Mesenchymal stem cell (in vitro differentiated cells and primary cell): ENCODE measurements at regions not wholly inside any gene's neighbourhood (a gene's known extent, or its start where the extent isn't known, plus 50 kb on each side); places are given as distances from the start of the nearest gene placed in this dataset.

ENCODE experiments used
- DNase-seq: peaks from one replicate; pipeline ENCODE4 v3.0.0-alpha.2; 2013
- H2AFZ ChIP-seq: one replicate; pipeline ENCODE4 v1.6.1; 2013; ENCODE audit warnings: low read depth, mild to moderate bottlenecking, control low read depth, inconsistent platforms, low read length, moderate library complexity
- H2AK5ac ChIP-seq: 2 replicates; pipeline ENCODE4 v1.6.1; 2013; ENCODE audit warnings: low read length, moderate library complexity, mild to moderate bottlenecking, inconsistent platforms; ENCODE audit not compliant: severe bottlenecking
- H2BK120ac ChIP-seq: one replicate; pipeline ENCODE4 v1.6.1; 2013; ENCODE audit warnings: low read depth, mild to moderate bottlenecking, inconsistent platforms, low read length, moderate library complexity
- H2BK12ac ChIP-seq, 2 experiments: one replicate each; pipeline ENCODE4 v1.6.1; 2013; ENCODE audit warnings: inconsistent platforms in 2 of 2, low read length in 2 of 2, mild to moderate bottlenecking in 2 of 2, moderate library complexity in 2 of 2, control low read depth in 1 of 2
- H2BK15ac ChIP-seq: one replicate; pipeline ENCODE4 v1.6.1; 2013; ENCODE audit warnings: mild to moderate bottlenecking, low read depth, inconsistent platforms; ENCODE audit not compliant: poor library complexity, severe bottlenecking
- H2BK5ac ChIP-seq: 2 replicates; pipeline ENCODE4 v1.6.1; 2013; ENCODE audit warnings: low read depth, mild to moderate bottlenecking, low read length, control low read depth, inconsistent platforms; ENCODE audit not compliant: poor library complexity, severe bottlenecking
- H3K14ac ChIP-seq, 2 experiments: one replicate each; pipeline ENCODE4 v1.6.1; 2013; ENCODE audit warnings: inconsistent platforms in 2 of 2, low read length in 2 of 2, control low read depth in 1 of 2, mild to moderate bottlenecking in 1 of 2, moderate library complexity in 1 of 2
- H3K18ac ChIP-seq, 2 experiments: one replicate each; pipeline ENCODE4 v1.6.1; 2013; ENCODE audit warnings: inconsistent platforms in 2 of 2, low read length in 2 of 2, control low read depth in 1 of 2, low read depth in 1 of 2, mild to moderate bottlenecking in 1 of 2
- H3K23ac ChIP-seq, 2 experiments: one replicate each; pipeline ENCODE4 v1.6.1; 2013; ENCODE audit warnings: inconsistent platforms in 2 of 2, low read length in 2 of 2, mild to moderate bottlenecking in 2 of 2, moderate library complexity in 2 of 2, control low read depth in 1 of 2
- H3K27ac ChIP-seq: 2 replicates; pipeline ENCODE4 v1.5.1; 2013; ENCODE audit warnings: mild to moderate bottlenecking, moderate library complexity, low read length, control low read depth, inconsistent platforms; ENCODE audit not compliant: poor library complexity, severe bottlenecking
- H3K27me3 ChIP-seq, 2 experiments: 2 replicates each; pipeline versions ENCODE4 v1.6.1 to v1.7.0; 2013; ENCODE audit warnings: low read length in 2 of 2, mild to moderate bottlenecking in 2 of 2, moderate library complexity in 2 of 2, control low read depth in 1 of 2, inconsistent platforms in 1 of 2; ENCODE audit not compliant: control insufficient read depth in 1 of 2, insufficient read depth in 1 of 2
- H3K36me3 ChIP-seq, 2 experiments: 2 replicates each; pipeline versions ENCODE4 v1.6.1 to v1.7.0; 2013; ENCODE audit warnings: low read length in 2 of 2, control low read depth in 1 of 2, inconsistent platforms in 1 of 2, low read depth in 1 of 2, mild to moderate bottlenecking in 1 of 2; ENCODE audit not compliant: insufficient read depth in 2 of 2, control insufficient read depth in 1 of 2
- H3K4ac ChIP-seq, 2 experiments: one replicate each; pipeline ENCODE4 v1.6.1; 2013; ENCODE audit warnings: inconsistent platforms in 2 of 2, low read length in 2 of 2, mild to moderate bottlenecking in 2 of 2, moderate library complexity in 2 of 2, control low read depth in 1 of 2, low read depth in 1 of 2
- H3K4me1 ChIP-seq: 2 replicates; pipeline ENCODE4 v1.6.1; 2013; ENCODE audit warnings: low read depth, low read length, control low read depth; ENCODE audit not compliant: control insufficient read depth, insufficient read depth
- H3K4me2 ChIP-seq: 2 replicates; pipeline ENCODE4 v1.6.1; 2013; ENCODE audit warnings: low read length, mild to moderate bottlenecking, inconsistent platforms; ENCODE audit not compliant: poor library complexity, severe bottlenecking
- H3K4me3 ChIP-seq, 2 experiments: 2 replicates each; pipeline versions ENCODE4 v1.5.1 to v1.7.0; 2013; ENCODE audit warnings: low read length in 2 of 2, mild to moderate bottlenecking in 2 of 2, control low read depth in 1 of 2, low read depth in 1 of 2; ENCODE audit not compliant: insufficient read depth in 1 of 2
- H3K79me1 ChIP-seq: replicated peaks from 2 replicates; pipeline ENCODE4 v1.6.1; 2013; ENCODE audit warnings: mild to moderate bottlenecking, control low read depth, low read length, inconsistent platforms; ENCODE audit not compliant: poor library complexity, severe bottlenecking
- H3K9ac ChIP-seq: 2 replicates; pipeline ENCODE4 v1.7.0; 2013; ENCODE audit warnings: mild to moderate bottlenecking, low read length, moderate library complexity
- H3K9me3 ChIP-seq: 2 replicates; pipeline ENCODE4 v1.7.0; 2013; ENCODE audit warnings: mild to moderate bottlenecking, low read length; ENCODE audit not compliant: control insufficient read depth
- H4K8ac ChIP-seq: one replicate; pipeline ENCODE4 v1.6.1; 2013; ENCODE audit warnings: inconsistent platforms, mild to moderate bottlenecking, low read length, moderate library complexity
- H4K91ac ChIP-seq: one replicate; pipeline ENCODE4 v1.6.1; 2013; ENCODE audit warnings: mild to moderate bottlenecking, low read length, inconsistent platforms
- WGBS: methylation state at CpG from one replicate; pipeline ENCODE4 v1.1.7; 2013; ENCODE audit warnings: mixed read lengths; 5-methylcytosine and 5-hydroxymethylcytosine counted together

GRCh38 chr3:148494451-148494850 is 203.3 kb upstream of the AGTR1 start:
- H2BK12ac ChIP-seq, result no peak overlapping the region
- no peak overlapping the region for H3K23ac ChIP-seq
- no peak overlapping the region for H3K4me3 ChIP-seq
- no peak overlapping the region for H2BK5ac ChIP-seq
- no peak overlapping the region for H2BK120ac ChIP-seq
- no peak overlapping the region for H2AK5ac ChIP-seq
- no peaks in the 10 kb centered on the region for H3K9me3 ChIP-seq
- no peaks in the 10 kb centered on the region for H3K79me1 ChIP-seq
- H3K4me2 ChIP-seq, result no peak overlapping the region
- no peak overlapping the region for H2BK15ac ChIP-seq
- H3K27me3 ChIP-seq, result no peaks in the 10 kb centered on the region
- H3K18ac ChIP-seq, result no peak overlapping the region
- no peak overlapping the region for H2AFZ ChIP-seq
- no peaks in the 10 kb centered on the region for H3K36me3 ChIP-seq
- no peak overlapping the region for H3K4ac ChIP-seq
- 92% methylated on average over 1 of the region's 1 CpG for WGBS
- H3K9ac ChIP-seq, result no peak overlapping the region
- no peaks in the 10 kb centered on the region for H3K4me1 ChIP-seq
- no peak overlapping the region for H3K14ac ChIP-seq
- no peak for DNase-seq
- no peak overlapping the region for H4K8ac ChIP-seq
- H4K91ac ChIP-seq, result no peak overlapping the region
- no peak overlapping the region for H3K27ac ChIP-seq

- no peaks in the 10 kb centered on the region for H3K4me1 ChIP-seq
- no peak overlapping the region for H2AK5ac ChIP-seq
Measured at GRCh38 chr3:148500881-148501280, 196.8 kb upstream of the AGTR1 start.

GRCh38 chr3:148510116-148510515 is 187.6 kb upstream of the AGTR1 start:
- no peak overlapping the region for H3K27ac ChIP-seq
- H3K23ac ChIP-seq, result no peak overlapping the region
- H3K4me2 ChIP-seq, result no peak overlapping the region
- no peak overlapping the region for H2BK120ac ChIP-seq
- no peaks in the 10 kb centered on the region for H3K36me3 ChIP-seq
- H4K91ac ChIP-seq, result no peak overlapping the region
- H3K4ac ChIP-seq, result no peak overlapping the region
- H3K79me1 ChIP-seq, result no peaks in the 10 kb centered on the region
- DNase-seq, result no peak
- H2BK5ac ChIP-seq, result no peak overlapping the region
- H3K4me1 ChIP-seq, result no peaks in the 10 kb centered on the region
- H2BK12ac ChIP-seq, result no peak overlapping the region
- H3K14ac ChIP-seq, result no peak overlapping the region
- H3K9ac ChIP-seq, result no peak overlapping the region
- no peak overlapping the region for H3K4me3 ChIP-seq
- H3K18ac ChIP-seq, result no peak overlapping the region
- no peaks in the 10 kb centered on the region for H3K9me3 ChIP-seq
- no peak overlapping the region for H2AK5ac ChIP-seq
- no peak overlapping the region for H4K8ac ChIP-seq
- H3K27me3 ChIP-seq, result no peaks in the 10 kb centered on the region
- H2BK15ac ChIP-seq, result no peak overlapping the region
- H2AFZ ChIP-seq, result no peak overlapping the region

More at GRCh38 chr3:148500881-148501280, 196.8 kb upstream of the AGTR1 start:
- H3K4ac ChIP-seq, result no peak overlapping the region
- H4K91ac ChIP-seq, result no peak overlapping the region
- H4K8ac ChIP-seq, result no peak overlapping the region
- no peak overlapping the region for H2BK5ac ChIP-seq
- no peak overlapping the region for H2BK12ac ChIP-seq
- DNase-seq, result no peak
- H3K14ac ChIP-seq, result no peak overlapping the region
- no peak overlapping the region for H2AFZ ChIP-seq
- H3K27me3 ChIP-seq, result no peaks in the 10 kb centered on the region
- H3K4me2 ChIP-seq, result no peak overlapping the region
- no peak overlapping the region for H3K27ac ChIP-seq
- no peak overlapping the region for H3K4me3 ChIP-seq
- H2BK15ac ChIP-seq, result no peak overlapping the region
- no peaks in the 10 kb centered on the region for H3K36me3 ChIP-seq
- no peaks in the 10 kb centered on the region for H3K79me1 ChIP-seq
- H3K9me3 ChIP-seq, result no peaks in the 10 kb centered on the region
- H3K23ac ChIP-seq, result no peak overlapping the region
- no peak overlapping the region for H3K9ac ChIP-seq
- no peak overlapping the region for H2BK120ac ChIP-seq
- no peak overlapping the region for H3K18ac ChIP-seq

DNA sequence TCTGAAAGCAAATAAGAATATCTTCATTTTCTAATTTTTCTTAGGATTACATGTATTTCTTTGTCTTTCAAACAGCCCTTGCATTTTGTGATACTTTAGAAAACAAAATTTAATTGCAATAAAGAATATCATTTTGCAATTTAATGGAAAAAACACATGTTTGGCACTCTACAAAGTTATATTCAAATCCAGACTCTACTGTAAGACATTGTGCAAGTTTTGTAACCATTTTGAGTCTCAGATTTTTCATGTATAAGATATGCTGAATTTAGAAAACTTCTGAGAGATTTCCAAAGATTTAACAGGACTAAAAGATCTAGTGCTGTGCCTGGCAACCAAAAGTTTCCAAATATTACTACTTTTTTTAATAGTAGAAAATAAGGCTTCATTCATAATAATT is 187.1 kb upstream of the AGTR1 start:
- no peak overlapping the region for H3K18ac ChIP-seq
- no peaks in the 10 kb centered on the region for H3K27me3 ChIP-seq
- H2BK12ac ChIP-seq, result no peak overlapping the region
- H2BK120ac ChIP-seq, result no peak overlapping the region
- DNase-seq, result no peak
- H3K4me3 ChIP-seq, result no peak overlapping the region
- no peak overlapping the region for H3K9ac ChIP-seq
- no peak overlapping the region for H3K23ac ChIP-seq
- H2BK5ac ChIP-seq, result no peak overlapping the region
- H3K27ac ChIP-seq, result no peak overlapping the region
- no peak overlapping the region for H2BK15ac ChIP-seq
- H3K4ac ChIP-seq, result no peak overlapping the region
- no peak overlapping the region for H3K4me2 ChIP-seq
- no peak overlapping the region for H2AK5ac ChIP-seq
- H3K4me1 ChIP-seq, result no peaks in the 10 kb centered on the region
- no peaks in the 10 kb centered on the region for H3K36me3 ChIP-seq
- H4K91ac ChIP-seq, result no peak overlapping the region
- no peak overlapping the region for H4K8ac ChIP-seq
- H2AFZ ChIP-seq, result no peak overlapping the region
- H3K79me1 ChIP-seq, result no peaks in the 10 kb centered on the region
- no peak overlapping the region for H3K14ac ChIP-seq
- H3K9me3 ChIP-seq, result no peaks in the 10 kb centered on the region
